NCI-H1092 treated with DMSO at 0.1 percent for 48 hours (cell line): ENCODE measurements at regions not wholly inside any gene's neighbourhood (a gene's known extent, or its start where the extent isn't known, plus 50 kb on each side); places are given as distances from the start of the nearest gene placed in this dataset.

Experiments
- DNase-seq: peaks from one replicate; lab custom pipeline; 2025; lab: John Stamatoyannopoulos, UW

DNA sequence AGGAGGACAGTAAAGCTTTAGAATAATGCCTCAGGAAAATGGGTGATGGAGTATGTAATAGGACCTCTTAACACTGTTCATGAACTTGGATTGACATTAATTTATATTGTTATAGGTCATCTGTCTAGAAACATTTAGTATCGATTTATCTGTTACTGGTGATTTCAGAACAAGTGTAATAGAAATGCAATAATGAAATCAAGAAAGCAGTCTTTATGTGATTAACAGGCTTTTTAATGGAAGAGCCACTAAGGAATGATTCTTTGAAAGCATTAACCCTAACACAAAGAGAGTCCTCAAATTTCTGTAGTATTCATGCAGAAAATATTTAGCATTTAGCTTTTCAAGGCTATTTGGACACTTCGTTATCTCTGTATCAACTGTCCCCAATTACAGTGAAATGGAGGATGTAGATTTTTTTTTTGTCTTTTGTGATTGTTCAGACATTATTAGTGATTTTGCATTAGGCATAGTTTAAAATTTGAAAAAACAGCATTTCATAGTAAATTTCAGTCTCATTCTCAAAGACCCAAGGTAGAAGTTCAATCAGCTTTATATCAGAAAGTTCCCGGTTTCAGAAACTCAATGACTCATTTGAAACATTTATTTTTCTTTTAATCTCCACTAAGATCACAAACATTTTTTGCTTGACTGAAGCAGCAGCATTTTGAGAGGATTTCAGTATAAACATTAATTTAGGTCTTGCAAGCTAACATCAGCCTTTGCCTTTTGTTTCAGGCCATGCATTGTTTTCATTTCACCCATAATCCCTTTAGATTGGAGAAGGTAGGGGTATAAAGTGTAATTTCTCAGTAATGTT is 56.3 kb downstream of the AGTR2 start:
- DNase-seq, result no peak

DNA sequence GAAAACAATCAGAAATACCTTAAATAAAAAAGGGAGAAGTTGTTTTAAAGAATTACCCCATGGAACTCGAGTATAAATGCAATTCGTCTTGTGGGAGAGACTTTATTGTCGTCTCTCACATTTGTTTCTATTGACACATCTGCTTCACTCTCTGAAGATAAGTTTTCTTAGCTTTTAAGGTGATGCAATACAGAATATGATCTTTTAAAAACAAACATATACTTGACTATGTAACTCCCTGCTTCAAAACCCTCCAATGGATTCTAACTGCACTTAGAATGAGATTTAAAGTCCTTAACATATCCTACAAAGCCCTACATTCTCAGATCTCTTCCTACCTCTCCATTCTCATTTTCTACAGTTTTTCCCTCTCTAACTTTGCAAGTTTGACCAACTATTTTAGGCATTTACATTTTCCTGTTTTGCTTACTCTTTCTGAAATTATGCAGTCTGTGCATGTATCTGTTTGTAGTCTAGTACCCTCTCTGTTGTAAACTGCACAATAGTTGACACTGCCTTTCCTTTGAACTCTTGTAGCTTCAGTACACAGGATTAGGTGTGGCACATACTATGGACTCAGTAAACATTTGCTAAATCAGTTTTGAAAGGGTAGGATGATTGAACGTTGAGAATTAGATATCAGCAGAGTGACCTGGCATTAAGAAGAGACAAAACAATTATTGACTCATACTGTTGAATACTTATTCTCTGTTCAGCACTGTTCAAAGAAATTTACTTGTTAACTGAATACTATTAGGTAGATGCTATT is 59.8 kb downstream of the AGTR2 start:
- DNase-seq, result no peak

DNA sequence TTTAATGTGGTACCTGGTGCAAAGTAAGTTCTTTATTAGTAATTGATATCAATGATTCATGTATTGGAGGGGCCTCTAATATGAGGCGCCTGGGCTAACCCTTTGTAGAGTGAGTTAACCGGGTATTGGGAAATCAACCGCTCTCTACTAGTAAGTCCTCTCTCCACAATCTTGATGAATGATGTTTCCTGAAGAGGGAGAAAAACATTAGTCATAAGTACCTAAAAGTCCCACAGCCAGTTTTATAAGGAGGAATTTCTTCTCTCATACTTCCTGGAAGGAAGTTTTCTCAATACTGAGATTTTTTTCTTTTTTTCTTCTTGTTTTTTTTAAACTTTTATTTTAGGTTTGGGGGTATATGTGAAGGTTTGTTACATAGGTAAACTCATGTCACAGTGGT is 62.3 kb downstream of the AGTR2 start:
- DNase-seq, result no peak

DNA sequence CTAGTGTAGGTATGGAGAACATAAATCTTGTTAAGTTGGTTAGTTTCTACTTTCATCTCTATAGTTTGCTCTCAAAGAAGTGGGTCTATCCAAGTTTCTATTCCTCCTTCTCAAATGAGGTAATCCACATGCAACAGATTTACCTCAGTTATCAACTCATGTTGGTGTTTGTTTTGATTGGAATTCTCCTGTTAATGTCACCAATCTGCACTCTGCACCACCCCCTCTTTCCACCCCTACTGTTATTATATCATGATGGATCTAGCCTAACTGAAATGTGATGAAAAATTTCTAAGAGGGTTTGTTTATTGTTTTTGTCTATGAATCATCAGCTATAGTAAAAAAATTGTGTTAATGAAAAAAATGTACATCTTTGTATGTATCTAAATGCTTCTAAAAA is 66.1 kb downstream of the AGTR2 start:
- DNase-seq, result no peak

DNA sequence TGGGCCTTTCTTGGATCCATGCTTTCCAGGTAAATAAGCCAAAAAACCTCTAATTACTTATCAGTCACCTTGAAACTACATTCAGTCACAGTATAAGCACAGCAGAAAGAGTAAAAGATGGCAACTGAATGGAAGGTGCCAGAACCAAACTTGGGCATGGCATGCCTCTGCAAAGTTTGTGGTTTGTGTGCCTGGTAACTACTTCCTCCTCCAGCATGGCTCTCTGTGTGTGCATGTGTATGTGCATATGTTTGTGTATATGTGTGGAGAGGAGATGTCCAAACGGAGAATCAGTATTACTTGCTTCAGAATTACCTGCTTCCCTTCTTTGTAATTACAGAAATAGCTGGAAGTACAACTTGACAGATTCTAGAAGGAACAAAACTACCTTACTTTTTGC is 67.5 kb downstream of the AGTR2 start:
- DNase-seq, result no peak

DNA sequence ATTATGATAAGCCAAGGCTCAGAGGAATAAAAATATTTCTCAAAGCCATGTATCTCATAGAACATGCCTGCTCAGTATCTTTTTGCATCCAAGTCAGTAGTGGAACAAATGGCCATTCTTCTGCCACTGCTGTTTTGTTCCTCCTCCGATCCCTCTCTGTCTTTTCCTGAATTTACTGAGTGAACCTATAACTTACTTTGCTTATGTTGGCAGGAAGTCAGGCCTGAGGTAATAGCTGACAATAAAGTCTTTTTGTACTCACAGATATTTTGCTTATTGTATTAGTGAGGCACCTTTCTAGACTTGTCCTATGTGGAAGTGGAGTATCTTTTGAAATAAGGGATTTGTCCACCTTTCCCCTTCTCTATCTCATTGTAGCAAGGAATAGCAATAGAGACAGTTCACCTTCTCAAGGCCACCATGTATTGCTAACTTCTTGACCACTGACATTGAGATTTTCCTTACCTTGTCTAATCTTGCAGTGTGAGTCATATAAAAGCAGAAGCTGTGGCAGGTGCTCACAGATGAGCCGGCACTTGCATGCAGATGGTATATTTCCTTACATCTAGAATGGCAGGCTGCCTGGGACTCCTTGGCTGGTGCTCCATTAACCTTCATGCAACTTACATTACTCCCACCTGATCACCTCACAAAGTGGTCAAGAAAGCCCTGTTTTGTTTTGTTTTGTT is 68.2 kb downstream of the AGTR2 start:
- DNase-seq, result no peak

DNA sequence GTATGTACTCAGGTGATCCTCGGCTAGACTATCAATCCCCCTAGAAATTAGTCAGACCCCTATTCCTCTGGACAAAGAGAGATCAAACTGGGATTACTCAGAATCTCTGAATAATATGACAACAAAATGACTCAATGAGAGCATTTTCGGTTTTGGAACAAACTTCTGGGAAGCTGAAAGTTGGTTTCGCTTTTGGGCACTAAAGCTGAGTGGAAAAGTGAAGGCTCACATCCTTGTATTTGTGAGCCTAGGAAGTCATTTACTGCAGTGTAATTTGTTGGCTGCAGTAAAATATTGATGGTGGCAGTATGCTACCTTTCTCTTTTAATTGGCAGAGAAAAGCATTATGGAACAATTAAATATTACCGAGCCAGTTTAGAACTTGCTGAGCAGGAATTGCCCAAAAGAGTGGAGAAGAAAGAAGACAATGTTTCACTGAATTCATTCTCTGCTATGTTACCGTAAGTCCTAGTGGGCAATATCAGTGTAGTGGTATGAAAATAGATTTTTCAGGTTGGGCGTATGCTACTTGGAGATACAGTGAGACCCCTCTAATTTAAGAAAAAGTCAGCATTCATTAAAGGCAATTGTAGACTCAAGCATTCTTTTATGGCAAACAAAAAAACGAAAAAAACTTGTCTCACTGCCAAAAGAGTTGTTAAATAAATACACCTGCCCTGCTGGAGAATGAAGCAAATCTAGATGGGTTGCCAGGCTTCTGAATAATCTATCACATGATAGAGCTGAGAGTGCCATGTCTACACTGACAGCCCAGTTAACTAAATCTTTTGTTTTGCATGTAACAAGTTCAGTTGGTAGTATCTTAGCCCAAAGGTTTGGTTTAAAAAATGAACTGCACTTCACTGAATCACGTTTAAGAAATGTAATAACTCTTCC is 69.6 kb downstream of the AGTR2 start:
- DNase-seq, result peak; percentile 31

DNA sequence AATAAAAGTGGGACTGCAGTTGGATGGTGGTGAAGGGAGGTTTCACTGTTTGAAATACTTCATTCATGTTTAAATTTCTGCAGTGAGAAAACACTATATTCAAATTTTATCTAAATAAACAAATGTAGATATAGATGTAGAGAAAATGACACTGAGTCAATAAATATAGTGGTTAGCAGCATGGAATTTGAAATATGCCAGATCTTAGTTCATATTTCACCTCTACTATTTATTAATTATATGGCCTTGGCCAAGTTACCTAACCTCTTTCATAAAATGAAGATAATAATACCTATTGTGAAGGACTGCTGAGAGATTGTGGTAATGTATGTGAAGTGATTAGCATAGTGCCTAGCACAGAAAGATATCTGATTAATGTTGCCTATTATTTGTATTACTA is 70.5 kb downstream of the AGTR2 start:
- no peak for DNase-seq

DNA sequence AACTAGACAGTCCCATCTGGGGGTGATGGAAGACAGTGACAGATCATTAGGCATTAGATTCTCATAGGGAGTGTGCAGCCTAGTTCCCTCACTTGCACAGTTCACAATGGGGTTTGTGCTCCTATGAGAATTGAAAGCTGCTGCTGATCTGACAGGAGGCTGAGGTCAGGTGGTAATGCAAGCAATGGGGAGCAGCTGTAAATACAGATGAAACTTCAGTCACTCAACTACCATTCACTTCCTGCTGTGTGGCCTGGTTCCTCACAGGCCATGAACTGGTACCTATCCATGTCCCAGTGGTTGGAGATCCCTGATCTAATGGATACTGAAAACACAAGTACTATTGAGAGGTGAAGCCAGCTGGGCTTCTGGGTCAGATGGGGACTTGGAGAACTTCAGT is 72.5 kb downstream of the AGTR2 start:
- DNase-seq, result no peak

DNA sequence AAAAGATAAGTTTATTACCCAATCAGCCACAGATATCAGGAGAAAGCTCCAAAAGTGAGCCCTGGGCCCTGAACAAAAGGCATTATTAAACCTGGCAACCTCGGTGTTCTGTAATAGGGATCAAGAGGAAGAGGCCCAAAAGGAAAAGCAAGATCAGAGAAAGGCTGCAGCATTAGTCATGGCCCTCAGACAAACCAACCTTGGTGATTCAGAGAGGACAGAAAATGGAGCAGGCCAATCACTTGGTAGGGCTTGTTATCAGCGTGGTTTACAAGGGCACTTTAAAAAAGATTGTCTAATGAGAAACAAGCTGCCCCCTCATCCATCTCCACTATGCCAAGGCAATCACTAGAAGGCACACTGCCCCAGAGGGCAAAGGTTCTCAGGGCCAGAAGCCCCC is 75.7 kb downstream of the AGTR2 start:
- DNase-seq, result no peak

DNA sequence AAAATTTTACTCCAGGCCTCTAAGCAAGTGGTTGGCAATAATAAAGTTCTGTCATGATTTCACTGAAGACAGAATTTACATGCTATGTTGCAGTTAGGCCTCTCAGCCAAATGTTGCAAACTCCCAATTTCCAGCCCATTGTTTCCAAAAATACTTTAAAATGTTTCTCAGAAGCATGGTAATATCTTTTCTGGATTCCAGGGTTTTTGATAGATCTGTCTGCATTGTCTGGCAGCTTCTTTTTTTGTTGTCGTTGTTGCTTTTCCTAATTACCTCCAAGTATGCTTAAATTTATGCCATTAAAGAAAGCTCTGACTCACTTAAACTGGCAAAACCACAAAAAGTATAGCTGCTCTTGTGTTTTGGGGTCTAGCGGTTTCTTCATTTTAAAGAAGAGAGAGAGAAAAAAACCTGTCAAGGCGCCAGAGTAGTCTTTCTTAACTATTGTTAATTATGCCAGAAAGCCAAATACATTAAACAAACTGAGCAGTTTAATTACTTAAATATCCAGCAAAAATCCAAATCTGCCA is 97.0 kb downstream of the AGTR2 start:
- no peak for DNase-seq

DNA sequence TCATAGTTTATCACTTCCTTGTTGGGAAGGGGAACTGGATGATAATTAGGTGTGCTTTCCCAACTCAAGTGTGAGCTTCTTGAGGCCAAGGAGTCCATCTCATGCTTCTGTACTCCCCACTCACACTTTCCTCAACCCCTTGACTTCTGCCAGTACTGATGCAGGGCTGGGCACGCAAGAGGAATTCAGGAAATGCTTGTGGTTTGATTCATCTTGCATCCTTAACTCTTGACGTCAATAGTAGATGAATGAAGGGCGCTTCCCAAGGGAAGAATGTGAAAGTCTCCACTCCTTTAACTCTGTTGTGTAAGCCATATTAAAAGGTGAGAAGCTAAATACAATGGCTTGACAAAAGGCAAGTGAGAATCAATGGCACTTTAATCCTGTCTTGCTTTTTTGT is 101.8 kb downstream of the AGTR2 start:
- DNase-seq, result no peak

DNA sequence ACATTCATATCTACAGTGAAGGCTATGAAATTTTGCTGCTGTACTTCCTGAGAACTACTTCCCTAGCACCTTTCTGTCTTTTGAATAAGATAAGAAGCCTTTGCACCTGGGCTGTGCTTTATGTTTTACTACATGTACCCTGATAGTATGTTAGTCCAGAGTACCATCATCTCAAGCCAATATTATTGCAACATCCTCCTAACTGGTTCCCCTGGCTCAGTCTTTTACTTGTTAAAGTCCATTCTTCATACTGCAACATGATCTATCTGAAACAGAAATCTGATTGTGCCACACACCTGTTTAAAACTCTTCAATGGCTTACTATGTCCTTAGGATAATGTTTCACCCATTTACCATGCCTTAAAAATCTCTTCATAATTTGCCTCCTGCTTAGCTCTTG is 102.3 kb downstream of the AGTR2 start:
- DNase-seq, result no peak

DNA sequence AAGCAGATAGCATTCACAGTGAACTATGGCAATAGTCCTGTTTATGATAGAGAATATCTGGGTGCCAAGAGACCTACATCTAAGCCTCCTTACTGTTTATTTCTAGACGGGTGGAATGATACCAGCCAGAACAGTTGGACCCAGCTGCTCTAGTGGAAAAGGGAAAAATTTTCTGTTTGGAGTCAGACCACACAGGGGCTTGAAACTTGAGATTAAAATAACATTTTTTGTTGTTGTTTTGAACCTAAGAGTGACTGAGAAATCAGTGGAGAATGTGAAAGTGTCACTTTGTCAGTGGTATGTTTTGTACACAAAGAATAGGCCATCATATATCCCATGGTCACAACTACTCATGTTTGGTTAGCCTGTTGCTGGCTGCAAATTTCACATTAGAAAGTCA is 105.7 kb downstream of the AGTR2 start:
- DNase-seq, result no peak

DNA sequence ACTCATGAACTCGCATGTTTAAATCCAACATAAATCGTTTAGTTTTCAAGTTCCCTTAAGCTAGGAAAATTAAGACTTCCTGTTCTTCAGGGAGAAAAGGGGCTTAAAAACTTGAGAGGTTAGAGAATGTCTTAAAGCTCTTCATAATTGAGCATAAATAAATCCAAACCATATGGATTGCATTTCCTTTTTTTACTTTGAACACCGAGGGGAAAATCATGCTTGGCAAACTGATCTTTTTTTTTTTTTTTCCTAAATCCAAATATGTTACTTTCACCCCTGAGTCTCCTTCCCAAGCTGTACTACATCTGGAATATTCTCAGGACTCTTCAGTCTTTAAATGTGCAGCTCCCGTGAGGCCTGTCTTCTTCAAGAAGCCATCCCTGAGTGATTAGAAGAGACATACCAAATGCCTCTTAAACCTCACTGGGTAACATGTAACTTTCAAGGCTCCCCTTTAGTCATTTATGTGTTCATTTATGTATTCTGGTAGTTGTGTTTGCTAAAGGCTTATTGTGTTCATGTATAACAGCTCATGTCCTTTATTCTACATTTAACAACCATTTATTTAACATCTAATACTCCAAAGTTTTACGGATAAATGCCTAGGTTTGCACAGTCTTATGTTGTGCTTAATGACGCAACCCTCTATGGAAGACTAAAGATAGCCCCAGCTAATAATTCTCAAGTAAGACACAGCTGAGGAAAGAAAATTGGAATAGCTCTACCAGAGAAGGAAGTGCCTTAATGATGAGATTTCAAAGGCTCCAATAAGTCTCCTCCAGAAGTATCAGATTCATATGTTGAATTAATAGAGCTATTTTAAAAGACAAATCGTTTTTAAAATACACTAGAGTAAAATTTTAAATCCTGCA is 107.0 kb downstream of the AGTR2 start:
- no peak for DNase-seq

DNA sequence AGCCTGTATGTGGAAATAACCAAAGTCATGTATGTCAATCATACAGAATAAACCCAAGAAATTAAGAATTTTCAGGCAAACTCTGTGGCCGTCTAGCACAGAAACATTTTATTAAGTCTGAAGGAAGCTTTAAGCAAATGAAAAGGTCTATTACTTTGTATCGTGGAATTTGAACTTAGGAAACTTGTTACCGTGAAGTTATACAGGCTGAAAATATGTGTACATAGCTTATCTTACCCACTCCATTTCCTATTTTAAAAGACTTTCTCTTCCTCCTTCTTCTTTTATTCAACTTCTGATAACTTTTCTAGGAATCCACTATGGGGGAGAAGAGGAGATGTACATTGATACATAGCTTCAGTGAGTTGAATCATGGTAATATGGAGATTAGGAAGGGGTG is 108.3 kb downstream of the AGTR2 start:
- no peak for DNase-seq

DNA sequence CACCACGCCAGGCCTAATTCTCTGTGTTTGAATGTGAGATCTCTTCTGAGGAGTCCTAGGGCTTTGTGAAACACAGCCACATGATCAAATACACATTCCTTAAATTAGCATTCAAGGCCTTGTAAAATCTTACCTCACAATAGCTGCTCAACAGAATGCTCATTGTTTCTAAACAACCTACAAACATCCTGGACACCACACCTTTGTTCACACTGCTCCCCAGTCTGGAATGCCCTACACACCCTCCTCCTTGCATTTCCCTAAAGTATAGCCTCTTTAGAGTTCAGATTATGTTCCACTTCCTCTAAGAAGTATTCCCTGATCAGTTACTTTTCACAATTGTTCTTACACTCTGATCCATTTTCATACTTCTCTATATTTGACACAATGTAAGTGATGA is 110.6 kb downstream of the AGTR2 start:
- DNase-seq, result no peak

DNA sequence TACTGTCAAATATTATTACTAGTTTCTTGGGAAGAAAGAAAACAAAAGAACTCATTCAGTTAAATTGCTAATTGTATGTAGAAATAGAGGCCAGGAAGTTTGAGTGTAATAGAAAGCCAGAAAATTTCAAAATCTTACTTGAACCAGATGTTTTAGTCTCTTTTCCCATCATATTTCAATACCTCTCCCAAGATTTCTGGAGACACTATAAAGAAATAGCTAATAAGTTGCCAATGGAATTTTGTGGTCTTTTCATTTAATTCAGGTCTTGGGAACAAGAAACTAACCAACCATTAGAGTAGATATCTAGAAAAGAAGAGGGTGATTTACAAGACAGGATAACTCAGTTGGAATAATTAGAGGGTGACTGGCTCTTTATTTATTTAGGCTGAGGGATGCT is 112.2 kb downstream of the AGTR2 start:
- no peak for DNase-seq

DNA sequence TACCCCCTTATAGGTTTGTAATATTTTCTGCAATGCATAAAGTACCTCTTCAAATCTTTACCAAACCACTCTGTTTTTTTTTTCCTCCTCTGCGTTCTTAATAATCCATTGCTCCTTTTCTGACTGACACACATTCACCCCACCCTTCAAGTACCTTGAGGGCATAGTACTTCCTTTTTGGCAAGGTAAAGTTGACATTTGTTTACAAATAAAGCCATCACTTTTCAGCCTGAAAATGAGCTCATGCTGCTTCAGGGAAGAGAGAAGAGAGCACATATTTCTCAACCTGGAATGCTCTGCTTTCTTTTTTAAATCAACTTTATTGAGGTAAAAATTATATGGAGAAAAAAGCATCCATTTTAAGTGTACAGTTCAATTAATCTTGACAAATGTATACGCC is 113.9 kb downstream of the AGTR2 start:
- no peak for DNase-seq

DNA sequence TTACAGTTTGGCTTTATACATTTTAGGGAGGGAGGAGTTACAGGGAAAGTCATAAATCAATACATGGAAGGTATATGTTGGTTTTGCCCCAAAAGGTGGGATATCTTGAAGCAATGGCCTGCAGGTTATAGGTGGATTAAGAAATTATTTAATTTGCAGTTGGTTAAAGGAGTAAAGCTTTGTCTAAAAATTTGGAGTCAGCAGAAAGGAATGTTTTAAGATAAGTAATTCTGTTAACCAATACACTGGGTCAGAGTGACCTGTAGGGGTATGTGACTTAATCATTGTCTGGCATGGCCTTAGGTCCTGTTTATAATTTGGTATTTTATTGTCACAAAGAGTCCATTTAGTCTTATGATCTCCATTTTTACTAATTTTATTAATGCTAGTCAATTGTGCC is 115.0 kb downstream of the AGTR2 start:
- DNase-seq, result no peak

DNA sequence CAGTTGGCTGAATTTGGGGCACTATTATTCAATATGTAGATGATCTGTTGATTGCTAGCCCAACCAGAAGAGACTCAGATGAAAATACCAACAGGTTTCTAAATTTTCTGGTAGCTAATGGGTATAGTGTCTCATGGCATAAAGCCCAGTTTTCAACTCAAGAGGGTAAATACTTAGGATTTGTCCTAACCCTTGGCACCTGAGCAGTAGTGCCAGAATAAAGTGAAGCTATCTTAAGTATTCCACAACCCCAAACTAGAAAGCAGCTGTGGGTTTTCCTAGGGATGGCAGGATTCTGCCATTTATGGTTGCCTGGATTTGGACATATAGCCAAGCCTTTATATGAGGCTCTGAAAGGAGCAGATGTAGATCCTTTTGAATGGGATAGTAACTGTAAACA is 119.0 kb downstream of the AGTR2 start:
- no peak for DNase-seq
